OCI-LY1 (cell line): ENCODE measurements at regions not wholly inside any gene's neighbourhood (a gene's known extent, or its start where the extent isn't known, plus 50 kb on each side); places are given as distances from the start of the nearest gene placed in this dataset.

Experiments
- CTCF ChIP-seq: fragments of 200-600 bp; sonication (generic), shearing (Covaris generic); IDR thresholded peaks from 2 replicates; pipeline ENCODE4 v1.5.1; 2017; ENCODE audit warnings: mild to moderate bottlenecking, antibody characterized with exemption, low read length, moderate library complexity, mixed read lengths
- EZH2 ChIP-seq: fragments of 200-600 bp; sonication (generic), shearing (Covaris generic); IDR thresholded peaks from 2 replicates; pipeline ENCODE4 v1.8.0; 2017; ENCODE audit warnings: borderline replicate concordance, mixed run types, mild to moderate bottlenecking, antibody characterized with exemption, low read length, moderate library complexity, mixed read lengths

DNA sequence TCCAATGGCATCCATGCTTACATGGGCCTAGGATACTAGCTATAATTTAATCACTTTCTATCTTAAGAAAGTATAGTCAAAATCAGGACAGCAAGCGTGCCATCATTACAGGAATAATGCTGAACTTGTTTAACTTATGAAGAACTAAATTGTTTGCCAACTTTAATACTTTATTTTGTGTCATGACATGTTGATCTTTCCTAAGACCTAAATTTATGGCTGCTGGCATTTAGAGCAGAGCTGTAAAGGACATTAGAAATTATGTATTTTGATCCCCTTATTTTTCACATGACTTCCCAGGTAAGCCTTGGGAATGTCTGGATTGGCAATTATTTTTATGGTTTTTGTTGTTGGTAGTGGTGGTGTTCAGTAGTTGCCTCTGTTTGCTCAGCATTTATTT, 920.3 kb upstream of the GOT2 start:
- no peak for TF ChIP-seq CTCF
- no peak for TF ChIP-seq EZH2
